Activated CD8-positive, alpha-beta memory T cell treated with anti-CD3 and anti-CD28 coated beads for 36 hours (primary cell): ENCODE measurements at regions not wholly inside any gene's neighbourhood (a gene's known extent, or its start where the extent isn't known, plus 50 kb on each side); places are given as distances from the start of the nearest gene placed in this dataset.

Experiments used
- CTCF ChIA-PET: fragments of 350-600 bp; sonication (Branson Sonifier 250); formaldehyde crosslinking; loops from one replicate; lab custom pipeline; 2021; ENCODE audit warnings: antibody characterized with exemption; lab: Charles Lee
- POLR2A ChIA-PET: fragments of 350-600 bp; sonication (Branson Sonifier 250); formaldehyde crosslinking; loops from one replicate; lab custom pipeline; 2021; ENCODE audit warnings: antibody characterized with exemption; lab: Charles Lee

DNA sequence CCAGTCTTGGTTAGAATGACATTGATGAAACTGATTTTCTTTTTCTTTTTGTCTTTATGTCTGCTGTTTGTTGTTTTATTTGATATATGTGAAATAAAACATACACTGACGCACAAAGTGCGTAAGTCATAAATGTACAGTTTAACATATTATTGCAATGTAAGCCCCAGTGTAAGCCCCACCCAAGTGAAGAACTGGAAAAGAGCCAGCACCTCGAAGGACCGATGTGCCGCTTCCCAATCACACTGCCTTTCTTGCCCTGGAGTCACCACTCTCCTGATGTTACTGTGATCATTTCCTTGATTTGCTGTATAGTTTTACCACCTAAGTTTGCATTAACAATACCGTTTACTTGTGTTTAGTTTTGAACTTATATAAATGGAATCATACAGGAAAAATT lies 128.4 kb upstream of the LPP start:
- ChIA-PET POLR2A (no interaction called here), CTCF (no interaction called here)

DNA sequence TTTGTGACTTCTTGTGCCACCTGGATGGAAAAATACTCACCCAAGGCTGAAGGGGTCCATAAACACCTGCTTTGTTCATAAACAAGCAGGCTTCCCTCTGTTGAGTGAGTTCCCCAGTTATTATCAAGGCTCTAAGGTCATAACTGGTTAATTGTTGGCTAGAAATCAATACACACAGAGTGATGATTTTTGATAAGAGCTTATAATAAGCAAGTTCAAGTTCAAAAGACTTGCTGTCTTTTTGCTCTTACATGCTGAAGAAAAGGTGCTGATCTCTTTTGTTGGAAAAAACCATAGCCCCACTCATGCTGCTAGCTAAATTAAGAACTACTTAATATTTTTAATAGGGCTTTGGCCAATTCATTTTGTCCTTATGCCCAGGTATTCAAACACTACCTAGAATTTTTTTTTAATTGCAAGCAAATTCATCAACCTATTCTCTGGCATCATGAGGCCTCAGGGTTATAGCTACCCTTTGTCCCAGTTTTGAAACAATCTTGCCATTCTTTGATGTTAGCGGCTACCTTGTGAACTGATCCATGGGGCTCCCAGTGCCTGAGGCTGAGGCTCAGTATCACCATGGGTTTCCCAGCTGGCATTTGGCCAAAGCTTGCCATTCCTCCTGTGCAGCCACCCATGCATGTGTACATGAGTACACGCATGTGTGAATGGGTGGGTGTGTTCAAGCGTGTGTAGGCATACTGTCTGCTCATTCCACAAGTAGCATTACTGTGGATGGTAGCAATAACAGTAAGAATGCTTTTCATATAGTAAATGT lies 127.6 kb upstream of the LPP start:
- ChIA-PET CTCF (no interaction called here), POLR2A (interaction anchor here (0.5 kb wide), 1 partner anchor 128 kb away, joined by 3 read pairs; no protein-coding TSS in a partner anchor)

DNA sequence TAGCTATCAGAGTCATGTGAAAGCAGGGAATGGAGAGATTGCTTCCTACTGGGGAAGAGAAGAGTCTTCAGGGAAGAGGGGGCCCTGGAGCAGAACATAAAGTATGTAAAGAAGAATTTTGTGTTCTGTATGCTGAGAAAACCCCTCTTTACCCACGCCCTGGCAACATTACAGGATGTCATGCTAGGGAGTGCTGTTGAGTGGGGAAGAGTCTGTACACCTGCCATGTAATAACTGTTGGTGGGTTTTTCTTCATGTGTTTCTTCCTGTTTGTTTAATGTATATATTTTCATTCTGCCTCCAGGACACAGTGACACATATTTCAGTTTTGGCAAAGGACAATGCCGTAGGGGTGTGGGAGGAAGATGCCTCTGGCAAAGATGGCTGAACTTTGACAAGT lies 122.8 kb upstream of the LPP start:
- ChIA-PET CTCF (no interaction called here), POLR2A (no interaction called here)

DNA sequence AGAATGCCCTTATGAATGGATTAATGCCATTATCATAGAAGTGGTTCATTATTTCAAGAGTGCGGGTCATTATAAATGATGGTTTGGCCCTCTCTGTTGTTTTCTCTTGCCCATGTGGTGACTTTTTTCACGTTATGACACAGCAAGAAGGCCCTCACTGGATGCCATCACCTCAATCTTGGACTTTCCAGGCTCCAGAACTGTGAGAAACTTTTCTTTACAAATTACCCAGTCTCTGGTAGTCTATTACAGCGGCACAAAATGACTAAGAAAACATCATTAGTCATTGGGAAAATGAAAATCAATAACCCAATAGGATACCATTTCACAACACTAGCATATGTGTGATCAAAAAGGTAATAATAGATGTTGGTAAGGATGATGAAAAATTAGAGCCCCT lies 119.0 kb upstream of the LPP start:
- CTCF ChIA-PET: no interaction called here
- POLR2A ChIA-PET: no interaction called here

DNA sequence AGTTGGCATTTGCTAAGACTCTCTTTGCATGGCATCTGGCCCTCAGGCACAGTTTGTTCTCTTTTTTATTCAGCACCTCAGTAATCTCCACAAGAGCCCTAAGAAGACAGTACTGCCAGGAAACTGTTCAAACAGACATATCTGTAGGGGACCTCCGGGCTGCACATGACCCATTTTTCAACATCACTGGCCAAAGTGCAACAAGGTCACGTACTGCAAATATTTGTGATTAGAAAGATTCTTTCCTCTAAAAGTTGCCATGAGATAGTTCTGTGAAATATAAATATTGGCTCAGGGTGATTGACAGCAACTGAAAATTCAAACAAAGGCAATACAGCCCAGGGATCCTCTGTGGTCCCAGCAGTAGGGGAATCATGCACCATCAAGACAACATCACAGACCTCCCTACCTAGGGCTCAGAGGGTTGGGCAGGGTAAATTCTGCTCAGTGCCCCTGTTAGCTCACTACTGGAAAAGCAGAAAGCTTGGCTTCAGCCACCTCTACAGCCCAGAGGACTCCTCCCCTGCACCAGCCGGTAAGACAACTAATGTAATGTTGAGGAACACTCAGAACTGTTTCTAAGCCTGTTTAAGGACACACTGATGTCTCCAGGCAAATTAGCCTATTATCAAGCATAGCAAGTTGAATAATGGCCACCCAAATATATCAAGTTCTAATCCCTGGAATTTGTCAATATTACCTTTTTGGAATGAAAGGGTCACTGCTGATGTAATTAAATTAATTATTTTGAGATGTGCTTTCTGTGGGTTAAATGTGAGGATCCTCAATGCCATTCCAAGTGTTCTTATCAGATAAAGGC lies 117.4 kb upstream of the LPP start:
- ChIA-PET POLR2A (no interaction called here), CTCF (no interaction called here)

DNA sequence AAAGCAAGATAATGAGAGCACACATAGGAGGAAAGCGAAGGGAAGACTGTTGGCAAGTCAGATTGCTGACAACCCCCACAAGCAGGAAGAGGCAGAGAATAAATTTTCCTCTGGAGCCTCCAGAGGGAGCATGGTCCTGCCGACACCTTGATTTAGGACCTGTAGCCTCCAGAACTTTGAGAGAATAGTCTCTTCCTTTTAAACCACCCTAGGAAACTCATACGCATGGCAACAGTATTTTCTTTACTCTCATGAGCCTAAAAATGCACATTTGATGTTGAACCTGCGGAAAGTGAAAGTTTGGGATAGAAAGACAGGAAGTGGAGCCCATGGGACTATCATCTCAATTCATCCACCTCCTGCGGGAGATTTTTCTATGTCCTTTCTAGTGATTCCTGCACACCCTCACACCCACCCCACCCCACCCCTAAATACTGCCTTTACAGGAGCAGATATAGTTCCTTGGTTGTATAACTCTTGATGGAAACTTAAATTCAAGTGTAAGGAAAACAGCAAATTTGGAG lies 116.7 kb upstream of the LPP start:
- POLR2A ChIA-PET: no interaction called here
- CTCF ChIA-PET: no interaction called here

DNA sequence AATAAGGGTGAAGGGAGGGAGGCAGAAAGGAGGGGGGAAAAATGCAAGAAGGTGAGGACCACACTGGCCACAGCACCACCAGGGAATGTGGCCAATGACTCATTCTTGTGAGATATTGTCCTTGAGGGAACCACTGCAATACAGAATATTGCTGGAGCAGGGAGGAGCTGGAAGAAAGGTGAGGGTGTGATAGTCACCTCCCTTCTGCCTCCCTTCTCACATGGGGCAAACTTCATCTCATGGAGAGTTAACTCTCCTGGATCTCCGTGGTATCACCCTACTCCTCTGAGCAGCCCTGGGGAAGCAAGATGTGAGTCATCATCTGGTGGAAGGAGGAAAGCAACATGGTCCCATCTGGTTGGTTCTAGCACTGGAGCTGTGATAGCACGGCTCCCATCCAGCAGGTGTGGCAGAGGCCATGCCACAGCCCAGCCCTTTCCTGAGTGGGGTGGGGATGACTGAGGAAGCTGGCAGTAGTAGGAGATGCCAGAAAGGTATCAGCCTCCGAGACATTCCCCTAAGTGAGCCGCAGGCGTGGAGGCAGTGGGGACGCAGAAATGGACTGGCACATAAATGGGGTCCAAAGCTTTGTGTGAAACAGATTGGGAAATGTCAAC lies 115.9 kb upstream of the LPP start:
- ChIA-PET CTCF (no interaction called here), POLR2A (no interaction called here)

DNA sequence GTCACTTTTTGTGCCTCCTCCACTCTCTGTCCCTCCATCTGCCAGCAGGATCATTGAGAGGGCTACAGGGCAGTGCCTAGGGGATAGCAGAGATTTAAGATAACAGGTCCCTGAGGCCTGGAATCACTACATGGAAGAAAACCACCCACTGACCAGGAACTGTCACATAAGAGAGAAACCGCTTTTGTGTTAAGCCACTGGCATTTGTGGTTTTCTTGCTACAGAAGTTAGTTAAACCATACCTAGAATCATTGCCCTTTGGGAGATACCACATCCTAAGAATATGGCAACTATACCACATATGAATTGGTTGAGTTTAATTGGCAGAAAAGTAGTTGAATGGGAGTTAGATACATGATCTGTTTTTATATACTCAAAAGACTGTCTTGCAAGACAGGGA lies 112.8 kb upstream of the LPP start:
- ChIA-PET CTCF (no interaction called here), POLR2A (no interaction called here)

DNA sequence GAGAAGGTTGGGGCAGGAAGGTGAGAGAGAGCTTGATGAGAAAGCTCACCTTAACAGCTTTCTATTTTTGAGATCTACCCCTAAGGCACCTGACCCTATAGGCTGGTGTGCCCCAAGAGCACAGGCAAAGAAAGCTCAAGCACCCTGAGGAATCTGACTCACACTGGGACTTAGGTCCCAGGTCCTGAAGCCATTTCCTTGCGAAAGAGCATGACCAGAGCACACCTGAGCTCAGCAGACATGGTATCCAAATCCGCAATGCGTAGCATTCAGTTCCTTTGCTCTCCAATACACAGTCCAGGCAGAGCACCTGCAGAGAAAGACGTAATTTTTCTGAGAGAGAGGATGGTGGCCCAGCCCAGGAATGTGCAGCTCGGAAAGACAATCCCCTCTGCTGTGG lies 112.1 kb upstream of the LPP start:
- CTCF ChIA-PET: no interaction called here
- POLR2A ChIA-PET: no interaction called here

DNA sequence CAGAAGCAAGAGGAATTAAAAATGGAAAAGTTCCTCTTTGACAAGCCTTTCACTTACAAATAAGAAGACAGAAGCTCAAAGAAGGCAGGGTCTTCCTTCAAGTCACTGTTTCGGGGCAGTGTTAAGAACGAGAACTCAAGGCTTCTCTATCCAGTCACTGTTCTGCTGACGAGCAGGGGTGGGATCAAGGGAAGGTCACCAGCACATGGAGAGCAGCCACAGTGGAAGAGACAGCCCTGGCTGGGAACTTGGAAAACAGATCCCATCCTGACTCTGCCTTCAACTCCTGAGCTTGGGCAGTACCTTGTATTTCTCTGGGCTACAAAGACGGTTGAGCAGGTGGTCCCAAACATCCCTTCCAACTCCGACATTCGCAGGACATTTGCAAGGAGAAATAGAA lies 111.5 kb upstream of the LPP start:
- POLR2A ChIA-PET: no interaction called here

DNA sequence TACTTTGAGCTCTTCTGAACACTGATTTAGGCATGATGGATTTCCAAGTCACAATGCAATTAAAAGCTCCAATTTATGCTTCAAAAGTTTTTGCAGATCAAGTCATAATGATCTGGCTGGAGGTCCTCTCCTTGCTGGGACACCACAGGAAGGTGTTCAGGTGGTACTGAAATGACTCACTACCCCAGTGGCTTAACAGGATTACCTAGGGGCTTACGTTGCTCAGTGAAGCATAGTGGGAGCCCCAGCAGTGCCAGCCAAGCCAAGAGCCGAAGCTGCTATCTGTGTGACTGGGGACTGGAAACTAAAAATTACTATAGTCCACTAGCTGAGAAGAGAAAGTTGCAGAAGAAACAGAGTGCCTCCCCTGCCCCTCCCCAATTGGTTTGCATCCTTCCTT lies 110.1 kb upstream of the LPP start:
- CTCF ChIA-PET: interaction anchor here (0.5 to 1.1 kb wide), 2 partner anchors 303 to 563 kb away, joined by 3 to 4 read pairs; no protein-coding TSS in a partner anchor
- POLR2A ChIA-PET: no interaction called here

More for the DNA sequence above, 111.5 kb upstream of the LPP start:
- CTCF ChIA-PET: interaction anchor here (0.6 kb wide), 2 partner anchors 521 to 1102 kb away, joined by 3 to 4 read pairs; no protein-coding TSS in a partner anchor

DNA sequence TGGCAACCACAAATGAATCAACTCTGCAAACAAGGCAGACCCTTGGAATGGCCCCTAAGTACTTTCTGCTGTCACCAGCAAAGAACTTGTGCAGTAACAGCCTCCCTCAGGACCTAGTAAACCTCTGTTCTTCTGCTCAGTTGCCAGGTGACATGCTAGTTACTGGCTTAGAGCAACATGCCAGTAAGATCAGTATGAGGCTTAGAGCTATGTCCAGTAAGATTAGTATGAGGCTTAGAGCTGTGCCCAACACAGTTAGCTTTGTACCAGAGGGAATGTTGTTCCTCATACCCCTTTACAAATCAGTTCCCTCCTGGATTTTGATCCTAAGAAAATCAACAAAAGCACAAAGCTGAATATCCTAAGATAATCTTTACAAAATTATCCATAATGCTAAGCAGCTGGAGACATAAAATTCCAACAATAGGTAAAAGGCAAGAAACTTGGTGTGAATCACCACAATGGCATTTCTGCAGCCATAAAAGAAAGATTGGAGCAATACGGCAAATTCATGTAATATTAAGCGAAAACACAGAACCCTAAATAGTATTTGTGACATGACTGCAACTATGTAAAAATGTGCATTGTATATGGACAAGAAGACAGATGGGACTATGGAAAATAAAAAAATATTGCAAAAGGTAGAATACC lies 107.3 kb upstream of the LPP start:
- POLR2A ChIA-PET: no interaction called here
- CTCF ChIA-PET: no interaction called here

DNA sequence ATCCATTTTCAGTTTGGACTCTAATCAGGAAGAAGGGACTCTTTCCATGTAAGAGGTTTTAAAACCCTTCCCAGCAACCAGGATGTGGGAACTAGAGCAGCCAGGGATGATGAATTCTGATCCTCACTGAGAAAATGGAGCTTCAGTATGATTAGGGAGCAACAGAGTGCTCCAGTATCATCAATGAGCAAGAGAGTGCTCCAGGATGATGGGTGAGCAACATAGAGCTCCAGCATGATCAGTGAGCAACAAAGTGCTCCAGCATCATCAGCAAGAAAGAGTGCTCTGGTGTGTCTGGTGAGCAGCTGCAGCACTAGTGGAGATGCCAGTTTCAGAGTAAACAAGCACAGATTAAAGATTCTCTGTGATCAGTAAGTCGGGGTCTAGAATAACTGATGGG lies 106.4 kb upstream of the LPP start:
- POLR2A ChIA-PET: no interaction called here
- CTCF ChIA-PET: no interaction called here

DNA sequence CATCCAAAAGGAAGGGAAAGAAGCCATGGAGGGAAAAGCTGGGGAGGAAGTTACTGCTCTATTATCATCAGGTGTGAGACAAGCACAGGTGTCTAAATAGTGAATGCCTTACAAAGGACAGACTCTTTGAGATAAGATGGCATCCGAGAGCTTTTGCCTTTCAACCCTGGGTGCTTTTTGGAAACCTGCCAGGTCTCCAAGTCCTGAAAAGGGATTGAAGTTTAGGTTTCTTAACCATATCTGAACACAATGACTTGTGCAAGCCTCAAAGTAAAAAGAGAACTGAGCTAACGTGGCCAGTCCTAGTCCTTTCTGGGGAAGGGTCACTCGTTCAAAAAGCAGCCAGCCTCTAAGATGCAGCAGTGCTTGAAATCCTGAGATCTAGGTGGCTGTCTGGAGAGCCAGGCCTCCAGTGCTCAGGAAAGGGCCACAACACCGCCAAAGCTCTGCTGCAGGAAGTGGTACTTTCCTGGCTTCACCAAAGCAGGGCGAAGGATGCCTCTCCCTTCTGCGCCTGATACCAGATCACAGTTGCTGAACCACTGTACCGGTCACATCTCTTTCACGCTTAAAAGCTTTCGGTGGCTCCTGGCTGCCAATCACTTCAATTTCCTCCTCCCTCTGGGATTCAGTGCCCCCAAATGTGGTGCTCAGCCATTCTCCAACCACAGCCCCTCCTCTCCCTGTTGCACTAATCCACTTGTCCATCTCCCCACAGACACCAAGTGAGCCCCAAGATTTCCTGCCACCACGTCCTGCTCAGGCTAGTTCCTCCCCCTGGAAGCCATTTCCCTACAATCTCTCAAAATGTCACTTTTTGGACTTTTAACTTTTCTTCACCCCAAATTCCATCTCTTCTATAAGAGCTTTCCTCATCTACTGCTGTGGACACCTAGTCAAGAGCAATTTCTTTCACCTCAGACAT lies 104.1 kb upstream of the LPP start:
- CTCF ChIA-PET: interaction anchor here (0.6 kb wide), 1 partner anchor 13 kb away, joined by 3 read pairs; no protein-coding TSS in a partner anchor
- POLR2A ChIA-PET: interaction anchor here (0.6 kb wide), 1 partner anchor 18 kb away, joined by 8 read pairs; no protein-coding TSS in a partner anchor

DNA sequence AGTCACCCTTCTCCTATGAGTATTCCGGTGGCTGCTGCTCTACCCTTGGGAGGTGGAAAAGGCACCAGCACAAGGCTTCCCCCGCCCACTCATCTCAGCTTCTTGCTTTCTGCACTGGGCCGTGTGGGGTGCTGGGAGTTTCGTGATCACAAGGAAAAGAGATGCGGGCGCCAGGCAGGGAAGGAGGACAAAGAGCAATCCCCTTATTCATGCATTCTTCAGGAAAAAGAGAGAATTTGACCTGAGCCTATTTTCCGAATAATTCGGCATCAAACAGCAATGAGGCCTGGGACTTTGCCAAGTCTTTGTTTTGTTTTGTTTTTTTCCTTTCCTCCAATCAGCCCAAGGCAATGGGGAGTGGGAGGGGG lies 102.2 kb upstream of the LPP start:
- CTCF ChIA-PET: no interaction called here

DNA sequence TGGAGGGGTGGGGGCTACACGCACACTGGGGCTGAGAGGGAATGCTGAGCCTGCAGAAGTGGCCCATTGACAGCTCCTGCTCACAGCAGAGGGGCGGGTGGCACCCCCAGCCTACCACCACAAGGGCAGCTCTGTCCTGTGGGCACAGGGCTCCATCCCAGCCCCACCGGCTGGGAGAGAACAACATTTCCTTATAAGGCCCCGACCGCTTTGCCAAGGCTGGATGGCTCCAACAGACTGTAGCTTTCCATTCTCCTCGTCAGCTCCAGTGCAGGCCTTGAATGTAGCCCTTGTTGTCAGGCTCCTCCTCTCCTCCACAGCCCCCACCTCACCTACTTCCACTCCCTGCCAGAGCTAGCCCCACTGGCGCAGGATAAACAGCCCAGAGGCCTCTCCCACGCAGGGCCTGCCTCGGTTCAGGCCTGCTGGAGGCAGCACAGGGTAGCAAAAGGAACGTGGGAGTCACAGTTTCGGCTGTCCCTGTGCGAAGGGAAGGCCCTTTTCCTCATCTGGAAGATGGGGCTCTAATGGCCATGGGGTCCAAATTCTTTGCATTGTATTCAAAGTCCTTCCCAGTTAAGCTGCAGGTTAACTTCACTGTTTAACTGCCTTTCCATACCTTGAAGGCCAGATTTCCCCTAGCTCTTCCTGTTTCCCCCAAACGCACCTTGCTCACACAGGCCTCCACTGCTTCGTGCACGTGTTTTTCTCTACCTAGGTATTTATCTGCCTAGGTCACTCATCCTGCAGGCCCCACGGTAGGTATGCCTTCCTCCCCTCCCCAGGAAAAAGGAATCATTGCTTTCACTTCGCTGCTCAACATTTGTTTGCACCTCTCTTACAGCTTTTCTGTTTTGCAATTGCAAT lies 101.6 kb upstream of the LPP start:
- POLR2A ChIA-PET: no interaction called here
- CTCF ChIA-PET: no interaction called here

More for the DNA sequence above, 102.2 kb upstream of the LPP start:
- POLR2A ChIA-PET: no interaction called here

DNA sequence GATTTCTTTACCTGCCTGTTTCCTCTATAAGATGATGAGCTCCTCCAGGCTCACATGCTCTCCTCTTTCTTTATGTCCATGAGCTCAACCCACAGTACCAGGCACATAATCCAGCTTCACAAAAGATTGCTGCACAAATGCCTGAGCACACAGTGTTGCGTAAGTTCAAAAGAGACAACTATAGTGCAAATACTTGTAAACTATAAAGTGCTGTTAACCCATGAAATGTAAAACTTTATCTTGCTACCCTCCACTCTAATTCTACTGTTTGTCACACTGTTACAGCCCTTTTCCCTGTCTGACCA lies 101.0 kb upstream of the LPP start:
- ChIA-PET CTCF (no interaction called here), POLR2A (no interaction called here)
